SH-SY5Y (cell line): ENCODE measurements at regions not wholly inside any gene's neighbourhood (a gene's known extent, or its start where the extent isn't known, plus 50 kb on each side); places are given as distances from the start of the nearest gene placed in this dataset.
A peak's percentile ranks its signal among the peaks of the same experiment; 100 is the strongest.

ENCODE experiments used
- GATA2 ChIP-seq: IDR thresholded peaks from 2 replicates; pipeline ENCODE4 v1.6.1; 2011; ENCODE audit warnings: mild to moderate bottlenecking, low read depth, low read length
- GATA3 ChIP-seq: IDR thresholded peaks from 2 replicates; pipeline ENCODE4 v1.6.1; 2011; ENCODE audit warnings: low read depth, mild to moderate bottlenecking, low read length, moderate library complexity

DNA sequence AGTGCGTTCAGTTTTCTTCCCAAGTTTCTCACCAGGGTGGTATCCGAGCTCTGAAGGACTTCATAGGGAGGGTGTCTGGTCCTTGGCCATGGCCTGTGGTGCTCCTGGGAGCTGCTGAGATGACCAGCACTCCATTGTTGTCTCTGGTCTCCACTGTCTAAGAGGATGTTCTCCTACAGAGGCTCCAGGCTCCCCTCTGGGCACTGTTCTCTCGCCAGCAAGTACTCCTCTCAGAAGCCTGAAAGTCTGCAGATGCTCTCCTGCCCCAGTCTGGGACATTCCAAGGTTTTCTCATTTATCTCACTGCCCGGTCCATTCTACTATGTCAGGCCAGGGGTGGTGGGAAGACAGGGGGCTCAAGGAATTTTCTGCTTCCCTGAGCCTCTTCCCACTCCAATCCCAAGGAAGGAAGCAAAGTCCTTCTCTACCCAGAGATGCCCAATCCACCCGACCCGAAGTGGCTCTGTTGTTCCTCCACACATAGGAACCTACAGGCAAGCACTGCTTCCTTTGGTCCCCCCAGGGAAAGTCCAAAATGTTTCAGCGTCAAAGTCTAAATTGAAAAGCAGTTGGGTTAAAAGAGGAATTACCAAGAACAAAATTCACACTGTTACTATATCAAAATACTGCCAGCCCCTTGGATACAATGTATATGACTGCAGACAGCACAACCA lies 110.5 kb downstream of the GYPC start:
- no peak for TF ChIP-seq GATA2
- no peak for TF ChIP-seq GATA3

- TF ChIP-seq GATA3, result no peak
- TF ChIP-seq GATA2, result no peak
These were observed 111.0 kb downstream of the GYPC start for GRCh38 chr2:126766969-126767296.

DNA sequence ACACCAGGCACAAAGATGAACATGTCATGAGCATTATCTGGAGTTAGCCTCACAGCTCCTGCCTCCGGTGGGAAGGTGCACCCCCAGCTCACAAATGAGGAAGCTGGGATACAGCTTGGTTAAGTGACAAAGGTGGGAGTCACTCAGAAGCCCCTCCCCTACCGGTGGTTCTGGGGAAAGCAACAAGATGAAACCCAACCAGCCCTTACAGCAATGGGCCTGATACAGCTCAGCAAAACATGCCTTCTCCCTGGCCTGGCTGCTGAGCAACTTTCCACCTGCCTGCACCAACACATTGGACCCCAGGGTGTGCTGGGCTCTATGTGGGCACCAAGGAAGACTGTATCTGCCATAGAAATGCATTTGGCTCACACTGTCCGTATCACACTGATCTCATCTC lies 113.2 kb downstream of the GYPC start:
- TF ChIP-seq GATA2 (no peak), GATA3 (no peak)

GRCh38 chr2:126770466-126770865 lies 114.5 kb downstream of the GYPC start:
- TF ChIP-seq GATA3 (no peak), GATA2 (no peak)

DNA sequence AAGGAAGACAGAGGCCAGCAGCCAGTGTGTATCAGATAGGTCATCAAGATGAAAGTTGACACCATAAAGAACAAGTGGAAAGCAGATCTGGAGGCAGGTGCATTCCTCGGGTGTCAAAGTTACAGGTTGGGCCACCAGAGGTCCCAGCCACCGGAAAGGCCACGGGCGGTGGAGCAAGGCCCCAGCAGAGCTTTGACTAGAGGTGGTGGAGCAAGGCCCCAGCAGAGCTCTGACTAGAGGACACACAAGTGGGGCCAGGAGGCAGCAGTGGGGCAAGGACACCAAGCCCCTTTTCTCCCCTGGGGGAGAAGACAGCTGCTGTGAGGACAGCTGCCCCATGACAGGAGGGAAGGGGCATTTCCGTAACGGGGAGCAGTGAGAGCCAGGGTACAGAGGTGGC lies 115.1 kb downstream of the GYPC start:
- TF ChIP-seq GATA2, result no peak
- TF ChIP-seq GATA3, result no peak

- TF ChIP-seq GATA3 (no peak), GATA2 (no peak)
These were observed 115.7 kb downstream of the GYPC start for GRCh38 chr2:126771501-126772195.

- TF ChIP-seq GATA3 (no peak), GATA2 (no peak)
These were observed 118.3 kb downstream of the GYPC start for GRCh38 chr2:126774290-126774689.

DNA sequence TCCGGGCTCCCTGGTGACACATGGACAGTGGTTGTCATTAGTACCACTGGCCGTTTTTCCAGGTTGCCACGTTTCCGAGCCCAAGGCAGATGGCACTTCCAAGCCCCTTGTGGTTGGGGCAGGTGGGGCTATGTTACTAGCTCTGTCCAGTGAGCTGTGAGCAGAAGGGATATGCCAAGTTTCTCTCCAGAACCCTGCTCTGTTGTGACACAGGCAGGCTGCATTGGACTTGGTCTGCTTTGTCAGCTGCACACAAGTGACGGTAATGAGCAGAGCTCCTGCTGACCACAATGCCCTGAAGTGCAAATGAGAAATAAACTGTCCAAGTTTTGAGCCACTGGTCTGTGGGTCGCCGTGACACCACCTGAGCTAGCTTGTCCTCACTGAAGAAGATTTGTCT lies 118.8 kb downstream of the GYPC start:
- TF ChIP-seq GATA3 (no peak), GATA2 (no peak)

DNA sequence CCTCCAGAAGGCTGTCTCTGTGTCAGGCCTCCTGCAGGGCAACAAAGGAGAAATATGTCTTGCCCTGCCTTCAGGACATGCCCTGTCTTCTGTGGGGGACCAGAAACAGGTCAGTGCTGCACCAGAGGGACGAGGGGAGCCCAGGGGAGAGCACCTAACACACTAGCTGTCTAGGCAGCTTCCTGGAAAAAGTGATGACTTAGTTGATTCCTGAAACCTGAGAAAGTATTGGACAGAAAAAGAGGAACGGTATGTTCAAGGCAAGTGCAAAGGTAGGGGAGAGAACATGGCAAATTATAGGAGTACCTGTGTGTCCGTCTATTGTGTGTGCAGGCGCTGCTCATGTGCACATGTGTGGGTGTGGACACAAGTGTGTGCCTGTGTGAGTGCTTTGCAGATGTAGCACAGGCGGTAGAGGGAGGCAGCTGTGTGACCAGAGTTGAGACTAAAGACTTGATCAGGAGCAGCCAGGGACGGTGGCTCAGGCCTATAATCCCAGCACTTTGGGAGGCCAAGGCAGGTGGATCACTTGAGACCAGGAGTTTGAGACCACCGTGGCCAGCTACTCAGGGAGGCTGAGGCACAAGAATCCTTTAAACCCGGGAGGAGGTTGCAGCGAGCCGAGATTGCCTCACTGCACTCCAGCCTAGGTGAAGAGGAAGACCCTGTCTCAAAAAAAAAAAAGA lies 119.5 kb downstream of the GYPC start:
- TF ChIP-seq GATA2, result no peak
- no peak for TF ChIP-seq GATA3

- TF ChIP-seq GATA2 (no peak), GATA3 (no peak)
These were observed 120.3 kb downstream of the GYPC start for GRCh38 chr2:126776255-126776654.

DNA sequence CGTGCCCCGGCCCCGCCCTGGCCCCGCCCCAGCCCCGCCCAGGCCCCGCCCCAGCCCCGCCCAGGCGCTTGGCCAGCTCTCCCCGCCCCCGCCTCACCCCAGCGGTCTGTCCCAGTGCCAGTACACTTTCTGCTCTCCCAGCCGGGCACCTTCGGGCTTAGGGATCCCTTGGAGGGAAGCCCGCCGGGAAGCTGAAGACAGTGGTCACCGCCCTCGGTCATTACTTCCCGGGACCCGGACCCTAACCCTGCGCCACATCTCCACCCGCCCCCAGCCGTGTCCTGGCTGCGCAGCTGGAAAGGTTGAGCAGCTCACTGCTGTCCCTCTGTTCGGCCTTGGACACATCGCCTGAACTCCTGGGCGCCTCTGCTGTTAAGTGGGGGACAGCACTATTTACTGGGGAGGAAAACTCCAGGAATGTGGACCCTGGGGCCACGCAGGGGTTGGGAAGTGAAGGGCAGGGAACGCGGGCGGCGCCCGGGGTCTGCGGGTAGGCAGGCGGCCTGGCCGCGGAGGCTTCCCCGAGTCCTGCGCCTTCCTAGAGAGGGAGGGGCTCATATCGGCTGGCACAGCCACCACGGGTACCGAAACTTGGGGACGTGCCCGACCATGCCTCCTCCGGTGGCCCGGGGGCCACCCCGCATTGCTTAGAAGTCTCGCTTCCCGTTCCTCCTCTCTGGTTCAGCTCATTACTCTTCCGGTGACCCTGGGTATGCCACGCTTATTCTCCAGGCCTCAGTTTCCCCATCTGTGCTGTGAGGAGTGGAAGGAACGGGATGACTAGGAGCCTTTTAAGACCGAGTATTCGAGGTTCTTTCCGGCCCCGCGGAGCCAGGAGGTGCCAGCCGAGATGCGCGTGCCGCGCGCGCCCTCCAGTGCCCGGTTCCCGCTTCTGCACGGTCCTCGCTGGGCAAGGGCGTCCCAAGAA lies 121.0 kb downstream of the GYPC start:
- TF ChIP-seq GATA2 (no peak; the same call in 1 of the 2 replicates), GATA3 (no peak)

DNA sequence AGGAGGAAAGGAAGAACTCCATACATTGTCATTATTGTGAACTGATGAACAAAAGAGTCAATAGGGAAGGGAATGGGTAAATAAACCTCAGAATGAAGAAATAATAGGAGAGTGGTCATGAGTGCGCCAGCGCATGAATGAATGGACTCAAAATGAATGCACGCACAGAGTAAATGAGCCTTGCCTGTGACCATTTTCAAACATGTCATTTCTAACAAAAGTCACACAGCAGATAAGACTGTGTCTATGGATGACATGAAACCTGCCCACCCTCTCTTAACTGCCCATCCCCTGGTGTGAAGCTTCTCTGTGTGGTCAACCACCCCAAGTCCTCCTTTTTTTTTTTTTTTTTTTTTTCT lies 121.1 kb upstream of the TEX51 start:
- no peak; the same call in 1 of the 2 replicates for TF ChIP-seq GATA2
- TF ChIP-seq GATA3, result no peak

GRCh38 chr2:126778561-126779501 lies 119.9 kb upstream of the TEX51 start:
- TF ChIP-seq GATA3, result no peak
- TF ChIP-seq GATA2, result peak; percentile 49

GRCh38 chr2:126781206-126781605 lies 117.5 kb upstream of the TEX51 start:
- TF ChIP-seq GATA2 (no peak), GATA3 (no peak)
